HG03520 (cell line): ENCODE measurements at regions not wholly inside any gene's neighbourhood (a gene's known extent, or its start where the extent isn't known, plus 50 kb on each side); places are given as distances from the start of the nearest gene placed in this dataset.

Source experiments
- ATAC-seq: cut with Tn5 transposase; IDR thresholded peaks from one replicate; pipeline ENCODE4 v1.9.1; 2021; ENCODE audit warnings: mild to moderate bottlenecking, moderate library complexity; ENCODE audit not compliant: unreplicated experiment

- no peak for ATAC-seq
Observed at GRCh38 chr3:13210221-13210975, 137.2 kb upstream of the IQSEC1 start.

GRCh38 chr3:13209634-13209997 lies 136.4 kb upstream of the IQSEC1 start:
- no peak for ATAC-seq

- ATAC-seq = no peak
Observed at GRCh38 chr3:13208706-13209633, 135.7 kb upstream of the IQSEC1 start.

GRCh38 chr3:13207975-13208705 lies 134.9 kb upstream of the IQSEC1 start:
- no peak for ATAC-seq

GRCh38 chr3:13207578-13207922 lies 134.3 kb upstream of the IQSEC1 start:
- ATAC-seq = no peak

- no peak for ATAC-seq
Observed at GRCh38 chr3:13206799-13207577, 133.8 kb upstream of the IQSEC1 start.

GRCh38 chr3:13205567-13206143 lies 132.4 kb upstream of the IQSEC1 start:
- ATAC-seq = no peak

- no peak for ATAC-seq
Observed at GRCh38 chr3:13204177-13204581, 130.9 kb upstream of the IQSEC1 start.

GRCh38 chr3:13203398-13204176 lies 130.4 kb upstream of the IQSEC1 start:
- no peak for ATAC-seq

- no peak for ATAC-seq
Observed at GRCh38 chr3:13202744-13203397, 129.6 kb upstream of the IQSEC1 start.

GRCh38 chr3:13201851-13202250 lies 128.6 kb upstream of the IQSEC1 start:
- ATAC-seq = no peak

- ATAC-seq = no peak
Observed at GRCh38 chr3:13200946-13201345, 127.7 kb upstream of the IQSEC1 start.

- no peak for ATAC-seq
Observed at GRCh38 chr3:13200465-13200864, 127.2 kb upstream of the IQSEC1 start.

- no peak for ATAC-seq
Observed at GRCh38 chr3:13199899-13200451, 126.7 kb upstream of the IQSEC1 start.

- ATAC-seq = no peak
Observed at GRCh38 chr3:13199006-13199776, 126.0 kb upstream of the IQSEC1 start.

- no peak for ATAC-seq
Observed at GRCh38 chr3:13198264-13198879, 125.1 kb upstream of the IQSEC1 start.

- no peak for ATAC-seq
Observed at GRCh38 chr3:13197795-13198194, 124.6 kb upstream of the IQSEC1 start.

GRCh38 chr3:13197281-13197680 lies 124.1 kb upstream of the IQSEC1 start:
- ATAC-seq = no peak
